GM12874 (cell line): ENCODE measurements at regions not wholly inside any gene's neighbourhood (a gene's known extent, or its start where the extent isn't known, plus 50 kb on each side); places are given as distances from the start of the nearest gene placed in this dataset.

Source experiments
- TF ChIP-seq, protein P1 (sequence below): IDR thresholded peaks from 2 replicates; pipeline ENCODE4 v1.5.1; 2011; ENCODE audit warnings: low read depth, mild to moderate bottlenecking, control low read depth, low read length, moderate library complexity; ENCODE audit not compliant: insufficient read depth

DNA sequence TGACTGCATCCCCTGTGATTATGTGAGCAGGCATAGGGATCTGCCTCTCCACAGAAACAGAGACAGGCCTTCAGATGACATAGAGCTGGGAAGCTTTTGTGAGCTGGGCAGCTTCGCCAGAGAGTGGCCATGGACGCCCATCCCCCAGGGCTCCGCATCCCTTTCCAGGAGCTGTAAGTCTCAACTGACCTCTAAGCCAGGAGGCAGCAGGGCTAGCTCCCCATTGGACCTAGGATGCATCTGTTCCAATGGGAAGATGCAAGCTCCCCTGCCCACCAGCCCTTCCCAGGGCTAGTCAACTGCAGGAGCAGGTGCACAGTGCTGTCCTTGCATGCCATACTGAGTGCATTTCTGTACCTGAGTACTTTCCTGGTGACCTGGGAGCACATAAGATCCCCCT is 663.6 kb downstream of the RNF144B start:
- TF ChIP-seq, protein P1, sequence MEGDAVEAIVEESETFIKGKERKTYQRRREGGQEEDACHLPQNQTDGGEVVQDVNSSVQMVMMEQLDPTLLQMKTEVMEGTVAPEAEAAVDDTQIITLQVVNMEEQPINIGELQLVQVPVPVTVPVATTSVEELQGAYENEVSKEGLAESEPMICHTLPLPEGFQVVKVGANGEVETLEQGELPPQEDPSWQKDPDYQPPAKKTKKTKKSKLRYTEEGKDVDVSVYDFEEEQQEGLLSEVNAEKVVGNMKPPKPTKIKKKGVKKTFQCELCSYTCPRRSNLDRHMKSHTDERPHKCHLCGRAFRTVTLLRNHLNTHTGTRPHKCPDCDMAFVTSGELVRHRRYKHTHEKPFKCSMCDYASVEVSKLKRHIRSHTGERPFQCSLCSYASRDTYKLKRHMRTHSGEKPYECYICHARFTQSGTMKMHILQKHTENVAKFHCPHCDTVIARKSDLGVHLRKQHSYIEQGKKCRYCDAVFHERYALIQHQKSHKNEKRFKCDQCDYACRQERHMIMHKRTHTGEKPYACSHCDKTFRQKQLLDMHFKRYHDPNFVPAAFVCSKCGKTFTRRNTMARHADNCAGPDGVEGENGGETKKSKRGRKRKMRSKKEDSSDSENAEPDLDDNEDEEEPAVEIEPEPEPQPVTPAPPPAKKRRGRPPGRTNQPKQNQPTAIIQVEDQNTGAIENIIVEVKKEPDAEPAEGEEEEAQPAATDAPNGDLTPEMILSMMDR = no peak

DNA sequence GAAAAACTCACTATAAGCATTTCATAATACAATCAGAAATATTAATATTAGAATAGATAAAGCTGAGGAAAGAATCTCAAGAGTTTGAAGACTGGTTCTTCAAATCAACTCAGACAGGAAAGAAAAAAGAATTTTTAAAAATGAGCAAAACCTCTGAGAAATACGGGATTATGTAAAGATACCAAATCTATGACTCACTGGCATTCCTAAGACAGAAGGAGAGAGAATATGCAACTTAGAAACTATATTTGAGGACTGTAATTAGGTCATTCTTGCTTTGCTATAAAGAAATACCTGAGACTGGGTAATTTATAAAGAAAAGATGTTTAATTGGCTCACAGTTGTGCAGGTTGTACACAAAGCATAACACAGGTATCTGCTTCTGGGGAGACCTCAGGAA is 665.1 kb downstream of the RNF144B start:
- TF ChIP-seq, protein P1 = no peak

DNA sequence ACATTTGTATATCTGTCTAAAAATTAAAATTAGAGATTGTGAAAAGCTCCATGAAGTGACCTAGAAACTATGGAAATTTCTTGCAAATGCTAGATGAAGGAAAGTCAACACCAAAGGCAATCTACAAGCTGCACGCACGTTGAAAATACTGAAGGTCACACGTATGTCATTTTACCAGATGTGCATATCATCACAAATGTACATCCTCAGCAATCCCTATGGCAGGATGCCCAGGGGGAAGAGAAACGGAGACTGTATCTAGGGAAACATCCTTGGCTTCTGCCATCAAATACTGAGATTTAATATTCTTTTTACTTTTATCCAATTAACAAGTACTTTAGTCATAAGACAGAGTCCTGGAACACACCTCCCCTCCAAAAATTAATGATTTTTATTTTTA is 672.0 kb downstream of the RNF144B start:
- TF ChIP-seq, protein P1 = no peak

DNA sequence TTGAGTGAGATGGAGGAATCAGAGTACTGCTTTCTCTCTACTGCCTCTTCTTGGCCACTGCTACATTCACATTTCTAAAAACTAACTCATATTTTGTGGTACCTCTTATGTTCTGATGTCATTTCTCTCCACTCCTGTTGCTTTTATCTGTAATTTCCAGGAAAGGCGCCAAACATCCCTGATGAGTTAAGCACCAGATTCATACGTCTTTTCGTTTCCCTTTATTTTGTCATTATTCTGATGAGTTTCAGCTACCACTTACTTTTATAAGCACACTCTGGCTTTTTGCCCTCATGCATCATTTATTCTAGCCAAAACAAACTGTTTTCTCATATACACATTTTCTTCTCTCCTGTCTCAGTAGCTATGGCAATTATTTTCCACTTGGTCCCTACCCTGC is 680.0 kb downstream of the RNF144B start:
- TF ChIP-seq, protein P1 = no peak

DNA sequence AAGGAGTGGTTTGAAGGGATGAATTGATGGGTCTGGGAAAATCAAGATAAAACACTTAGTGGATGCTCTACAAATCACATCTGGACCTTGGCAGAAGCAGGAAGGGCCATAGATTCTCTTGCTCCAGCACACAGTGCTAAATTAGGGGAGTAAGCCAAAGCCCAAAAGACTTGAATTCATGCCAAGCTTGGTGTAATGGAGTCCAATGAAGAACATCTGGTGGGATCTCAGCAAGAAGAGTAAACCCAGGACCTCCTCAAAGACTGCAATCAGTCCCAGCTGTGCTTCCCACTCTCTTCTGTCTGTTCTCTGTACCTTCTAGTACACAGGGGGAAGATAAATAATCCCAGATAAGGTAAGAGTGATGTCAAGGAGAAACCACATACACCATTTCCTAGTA is 683.4 kb downstream of the RNF144B start:
- TF ChIP-seq, protein P1 = no peak

DNA sequence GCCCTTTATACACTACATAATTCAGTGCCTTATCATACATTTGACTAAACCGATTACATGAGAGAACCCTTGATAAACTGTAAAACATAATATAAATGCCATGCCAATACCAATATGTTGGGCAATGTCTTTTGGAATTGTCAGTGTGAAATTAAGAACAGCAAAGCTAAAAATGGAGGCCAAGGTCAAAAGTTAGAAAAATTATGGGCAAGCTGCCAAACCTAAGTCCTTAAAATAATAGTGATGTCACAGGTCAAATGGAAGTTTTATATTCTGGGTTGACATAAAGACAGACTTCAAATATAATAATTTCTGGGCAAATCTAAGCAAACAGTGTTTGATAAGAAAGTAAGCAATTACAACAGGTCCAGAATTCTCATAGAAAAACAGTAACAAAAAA is 696.7 kb downstream of the RNF144B start:
- TF ChIP-seq, protein P1 = no peak

DNA sequence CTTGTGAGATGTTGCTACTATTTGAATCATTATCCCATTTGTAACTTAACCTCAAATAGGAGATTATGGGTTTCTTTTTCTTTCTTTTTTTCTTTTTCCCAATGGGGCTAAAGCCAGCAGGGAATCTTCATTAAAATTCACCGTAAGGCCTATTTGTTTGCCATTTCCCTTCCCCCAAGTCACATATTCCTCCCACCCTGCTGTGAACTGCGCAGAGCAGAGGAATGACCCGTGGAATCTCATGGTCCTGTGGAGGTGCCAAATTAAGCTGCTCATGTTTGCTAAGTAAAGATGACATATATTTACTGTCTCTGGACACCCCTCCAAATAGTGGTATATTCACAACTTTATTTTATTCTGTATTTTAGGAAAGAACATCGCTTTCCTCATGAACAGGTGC is 699.3 kb downstream of the RNF144B start:
- TF ChIP-seq, protein P1 = no peak

DNA sequence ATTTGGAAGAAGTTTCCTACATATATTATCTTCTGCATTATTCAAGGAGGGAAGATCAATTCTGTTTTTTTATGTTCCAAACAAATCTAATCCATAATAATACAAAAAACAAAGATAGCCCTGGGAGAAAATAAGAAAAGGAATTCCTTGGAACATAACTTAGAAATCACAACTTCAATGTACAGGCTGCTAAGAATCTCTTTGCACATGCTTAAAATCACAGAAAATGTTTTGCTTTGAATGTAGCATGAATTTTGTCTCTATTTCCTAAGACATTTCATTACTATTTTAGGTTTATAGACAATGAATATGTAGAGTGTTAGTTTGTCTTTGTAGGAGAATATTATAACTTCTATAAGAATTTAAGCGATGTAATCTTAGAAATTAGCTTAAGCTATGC is 700.1 kb downstream of the RNF144B start:
- TF ChIP-seq, protein P1 = no peak
